Gastroesophageal sphincter (tissue), 3 donors: ENCODE measurements at regions not wholly inside any gene's neighbourhood (a gene's known extent, or its start where the extent isn't known, plus 50 kb on each side); places are given as distances from the start of the nearest gene placed in this dataset.
"Not testable (repeated sequence)": the region's sequence is repeated elsewhere in the genome, so short reads cannot be mapped to it uniquely, and the experiment has no call there.

Experiments used
- POLR2AphosphoS5 ChIP-seq: sonication (generic); formaldehyde crosslinking; IDR thresholded peaks from one replicate; pipeline ENCODE4 v1.6.1; 2017; ENCODE audit warnings: antibody characterized with exemption
- TF ChIP-seq, protein P1 (sequence below), 4 experiments: fragments of 200-600 bp in 2 of 4; fragments of 450-650 bp in 2 of 4; sonication (generic) in 1 of 4; IDR thresholded peaks; one replicate each; pipeline ENCODE4 v1.5.1; 2017 to 2019; ENCODE audit warnings: antibody characterized with exemption in 4 of 4, mild to moderate bottlenecking in 2 of 4, moderate library complexity in 2 of 4

GRCh38 chr20:30234477-30234876 lies 1023.0 kb upstream of the DEFB115 start:
- TF ChIP-seq, protein P1, sequence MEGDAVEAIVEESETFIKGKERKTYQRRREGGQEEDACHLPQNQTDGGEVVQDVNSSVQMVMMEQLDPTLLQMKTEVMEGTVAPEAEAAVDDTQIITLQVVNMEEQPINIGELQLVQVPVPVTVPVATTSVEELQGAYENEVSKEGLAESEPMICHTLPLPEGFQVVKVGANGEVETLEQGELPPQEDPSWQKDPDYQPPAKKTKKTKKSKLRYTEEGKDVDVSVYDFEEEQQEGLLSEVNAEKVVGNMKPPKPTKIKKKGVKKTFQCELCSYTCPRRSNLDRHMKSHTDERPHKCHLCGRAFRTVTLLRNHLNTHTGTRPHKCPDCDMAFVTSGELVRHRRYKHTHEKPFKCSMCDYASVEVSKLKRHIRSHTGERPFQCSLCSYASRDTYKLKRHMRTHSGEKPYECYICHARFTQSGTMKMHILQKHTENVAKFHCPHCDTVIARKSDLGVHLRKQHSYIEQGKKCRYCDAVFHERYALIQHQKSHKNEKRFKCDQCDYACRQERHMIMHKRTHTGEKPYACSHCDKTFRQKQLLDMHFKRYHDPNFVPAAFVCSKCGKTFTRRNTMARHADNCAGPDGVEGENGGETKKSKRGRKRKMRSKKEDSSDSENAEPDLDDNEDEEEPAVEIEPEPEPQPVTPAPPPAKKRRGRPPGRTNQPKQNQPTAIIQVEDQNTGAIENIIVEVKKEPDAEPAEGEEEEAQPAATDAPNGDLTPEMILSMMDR (IDR thresholded peaks at IDR 0.05) = not testable (repeated sequence)
- not testable (repeated sequence) for TF ChIP-seq POLR2AphosphoS5
